Right lobe of liver (tissue), 6 donors: ENCODE measurements at regions not wholly inside any gene's neighbourhood (a gene's known extent, or its start where the extent isn't known, plus 50 kb on each side); places are given as distances from the start of the nearest gene placed in this dataset.

Experiments used
- ATAC-seq, 4 donors: fragments of 200-7000 bp; cut with Tn5 transposase; one replicate each; pipeline ENCODE4 v1.9.1; 2020; ENCODE audit warnings: mild to moderate bottlenecking in 4 of 4, moderate library complexity in 4 of 4
- DNase-seq, 3 donors: peaks; one replicate each; pipeline ENCODE4 v3.0.0-alpha.2; 2020
- H3K27ac ChIP-seq, 3 donors: fragments of 200-600 bp; one replicate each; pipeline ENCODE4 v1.8.0; 2022
- H3K27me3 ChIP-seq, 2 donors: fragments of 200-600 bp; one replicate each; pipeline ENCODE4 v1.8.0; 2022
- H3K36me3 ChIP-seq, 4 donors: fragments of 200-600 bp; sonication (generic) in 1 of 4; one replicate each; pipeline versions ENCODE4 v1.5.1 to v1.8.0; 2017 to 2022; ENCODE audit warnings: control low read depth in 1 of 4
- H3K4me1 ChIP-seq, 4 donors: fragments of 200-600 bp; sonication (generic) in 1 of 4; one replicate each; pipeline versions ENCODE4 v1.5.1 to v1.8.0; 2017 to 2022; ENCODE audit warnings: control low read depth in 1 of 4
- H3K4me3 ChIP-seq, 3 donors: fragments of 200-600 bp; one replicate each; pipeline ENCODE4 v1.8.0; 2022
- H3K9me3 ChIP-seq, 4 donors: fragments of 200-600 bp; sonication (generic) in 1 of 4; one replicate each; pipeline versions ENCODE4 v1.5.1 to v1.8.0; 2017 to 2022; ENCODE audit warnings: control low read depth in 1 of 4
- CTCF ChIP-seq, 4 donors: fragments of 200-600 bp in 3 of 4; fragments of 450-650 bp in 1 of 4; IDR thresholded peaks; one replicate each; pipeline versions ENCODE4 v1.5.1 to v1.8.0; 2016 to 2022; ENCODE audit warnings: antibody characterized with exemption in 4 of 4, mild to moderate bottlenecking in 2 of 4
- POLR2A ChIP-seq: fragments of 450-650 bp; IDR thresholded peaks from one replicate; pipeline ENCODE4 v1.6.1; 2017; ENCODE audit warnings: antibody characterized with exemption, mild to moderate bottlenecking
- WGBS: methylation state at CpG from one replicate; pipeline ENCODE4 v1.1.6; 2018; ENCODE audit warnings: low coverage, low lambda C conversion rate; ENCODE audit not compliant: insufficient coverage; ENCODE audit errors: missing lambda C conversion rate; 5-methylcytosine and 5-hydroxymethylcytosine counted together
- intact Hi-C, 2 donors: fragments of 100-400 bp; cut with DNase I; formaldehyde crosslinking; loops; one replicate each; pipeline versions ENCODE4 v1.11.2 to v1.14.1; 2022
- donor health status: DM: no; HTN: yes; CAD: no.
- donor health status: DM: no; HTN: no; CAD: no.
- donor health status: DM: no; HTN: no; CAD: no.
- donor health status: DM: no; HTN: yes; CAD: no.
- donor health status: DM: no; HTN: yes; CAD: no.

- DNase-seq (no peak), ATAC-seq (no peak)
- TF ChIP-seq CTCF (IDR thresholded peaks at IDR 0.05): no peak
- no peak for TF ChIP-seq POLR2A
- H3K9me3 ChIP-seq: no peaks in the 10 kb centered on the region
- intact Hi-C loops: no loop called here
- H3K36me3 ChIP-seq: no peaks in the 10 kb centered on the region
- H3K4me3 ChIP-seq: no peak overlapping the region
- H3K27me3 ChIP-seq: no peaks in the 10 kb centered on the region
- H3K4me1 ChIP-seq: no peaks in the 10 kb centered on the region
- WGBS: 45% methylated on average over 3 of the region's 3 CpGs
- H3K27ac ChIP-seq: no peak overlapping the region
These were observed 266.7 kb upstream of the CDYL start for GRCh38 chr6:4509506-4509905.

- 25% methylated on average over 1 of the region's 1 CpG for WGBS
These were observed 269.4 kb upstream of the CDYL start for GRCh38 chr6:4506792-4507191.

GRCh38 chr6:4506223-4506622, 270.0 kb upstream of the CDYL start:
- Histone ChIP-seq H3K4me3 (no peak overlapping the region), H3K36me3 (no peaks in the 10 kb centered on the region), H3K27ac (no peak overlapping the region), H3K27me3 (no peaks in the 10 kb centered on the region), H3K4me1 (no peaks in the 10 kb centered on the region), H3K9me3 (no peaks in the 10 kb centered on the region)
- 22% methylated on average over 2 of the region's 3 CpGs for WGBS
- DNase-seq (no peak), ATAC-seq (no peak)
- TF ChIP-seq POLR2A: no peak
- TF ChIP-seq CTCF (IDR thresholded peaks at IDR 0.05): no peak
- intact Hi-C loops: no loop called here

More at GRCh38 chr6:4506792-4507191, 269.4 kb upstream of the CDYL start:
- Histone ChIP-seq H3K9me3 (no peaks in the 10 kb centered on the region), H3K4me3 (no peak overlapping the region), H3K36me3 (no peaks in the 10 kb centered on the region), H3K27ac (no peak overlapping the region), H3K27me3 (no peaks in the 10 kb centered on the region), H3K4me1 (no peaks in the 10 kb centered on the region)
- no peak for DNase-seq
- intact Hi-C loops: no loop called here
- ATAC-seq: no peak
- TF ChIP-seq POLR2A (no peak), CTCF (IDR thresholded peaks at IDR 0.05) (no peak)

GRCh38 chr6:4504700-4505099, 271.5 kb upstream of the CDYL start:
- Histone ChIP-seq H3K9me3 (no peaks in the 10 kb centered on the region), H3K27me3 (no peaks in the 10 kb centered on the region), H3K27ac (no peak overlapping the region), H3K36me3 (no peaks in the 10 kb centered on the region), H3K4me3 (no peak overlapping the region), H3K4me1 (no peaks in the 10 kb centered on the region)
- ATAC-seq (no peak), DNase-seq (no peak)
- 52% methylated on average over 2 of the region's 2 CpGs for WGBS
- intact Hi-C loops: no loop called here
- TF ChIP-seq POLR2A (no peak), CTCF (IDR thresholded peaks at IDR 0.05) (no peak)

GRCh38 chr6:4503700-4504099, 272.5 kb upstream of the CDYL start:
- Histone ChIP-seq H3K27me3 (no peaks in the 10 kb centered on the region), H3K4me3 (no peak overlapping the region), H3K9me3 (no peaks in the 10 kb centered on the region), H3K36me3 (no peaks in the 10 kb centered on the region), H3K4me1 (no peaks in the 10 kb centered on the region), H3K27ac (no peak overlapping the region)
- ATAC-seq (no peak), DNase-seq (no peak)
- intact Hi-C loops: no loop called here
- no peak for TF ChIP-seq CTCF (IDR thresholded peaks at IDR 0.05)
- no peak for TF ChIP-seq POLR2A
- WGBS: 19% methylated on average over 5 of the region's 5 CpGs
